Spleen (tissue), 11 donors: ENCODE measurements at regions not wholly inside any gene's neighbourhood (a gene's known extent, or its start where the extent isn't known, plus 50 kb on each side); places are given as distances from the start of the nearest gene placed in this dataset.

Source experiments
- DNase-seq: peaks from one replicate; pipeline ENCODE4 v3.0.0-alpha.2; 2020
- H3K27ac ChIP-seq, 8 donors: fragments of 200-600 bp; sonication (generic) in 7 of 8; 1 replicate in 4 of 8; 2 replicates in 4 of 8; pipeline versions ENCODE4 v1.5.0 to v1.8.0; 2016 to 2021; ENCODE audit warnings: inconsistent platforms in 4 of 8, mild to moderate bottlenecking in 4 of 8, moderate library complexity in 1 of 8
- H3K27me3 ChIP-seq, 7 donors: fragments of 200-600 bp; sonication (generic) in 6 of 7; replicated peaks in 1 of 7; 1 replicate in 4 of 7; 2 replicates in 3 of 7; pipeline versions ENCODE4 v1.5.0 to v1.8.0; 2016 to 2021; ENCODE audit warnings: inconsistent platforms in 3 of 7, mild to moderate bottlenecking in 1 of 7
- H3K36me3 ChIP-seq, 6 donors: fragments of 200-600 bp; sonication (generic) in 5 of 6; 1 replicate in 4 of 6; 2 replicates in 2 of 6; pipeline versions ENCODE4 v1.5.0 to v1.8.0; 2016 to 2021; ENCODE audit warnings: inconsistent platforms in 2 of 6
- H3K4me1 ChIP-seq, 6 donors: fragments of 200-600 bp; sonication (generic) in 5 of 6; 1 replicate in 3 of 6; 2 replicates in 3 of 6; pipeline versions ENCODE4 v1.5.0 to v1.8.0; 2016 to 2021; ENCODE audit warnings: inconsistent platforms in 3 of 6
- H3K4me3 ChIP-seq, 8 donors: fragments of 200-600 bp; sonication (generic) in 7 of 8; 1 replicate in 4 of 8; 2 replicates in 4 of 8; pipeline versions ENCODE4 v1.5.0 to v1.8.0; 2016 to 2021; ENCODE audit warnings: inconsistent platforms in 4 of 8, mild to moderate bottlenecking in 4 of 8, moderate library complexity in 2 of 8
- H3K9me3 ChIP-seq, 8 donors: fragments of 200-600 bp; sonication (generic) in 7 of 8; 1 replicate in 4 of 8; 2 replicates in 4 of 8; pipeline versions ENCODE4 v1.5.0 to v1.8.0; 2016 to 2021; ENCODE audit warnings: inconsistent platforms in 4 of 8
- POLR2A ChIP-seq, 3 donors: fragments of 450-650 bp; IDR thresholded peaks; one replicate each; pipeline ENCODE4 v1.5.1; 2017; ENCODE audit warnings: antibody characterized with exemption in 3 of 3, mild to moderate bottlenecking in 1 of 3
- POLR2AphosphoS5 ChIP-seq, 3 donors: sonication (generic); formaldehyde crosslinking; IDR thresholded peaks; one replicate each; pipeline ENCODE4 v1.5.1; 2017; ENCODE audit warnings: antibody characterized with exemption in 3 of 3
- WGBS, 5 donors: extraction: QIAGEN DNeasy Blood & Tissue Kit in 3 of 5; methylation state at CpG; one replicate each; pipeline versions ENCODE4 v1.1.5 to v1.1.7; 2013 to 2018; 5-methylcytosine and 5-hydroxymethylcytosine counted together
- intact Hi-C: fragments of 100-400 bp; cut with DNase I; formaldehyde crosslinking; loops from one replicate; pipeline ENCODE4 v1.15.0; 2023; ENCODE audit warnings: low total_unique reads
- TF ChIP-seq, protein P1 (sequence below), 11 experiments: fragments of 200-600 bp in 7 of 11; fragments of 450-650 bp in 4 of 11; sonication (generic) in 4 of 11; IDR thresholded peaks in 8 of 11; conservative IDR thresholded peaks in 3 of 11; 1 replicate in 7 of 11; 2 replicates in 4 of 11; pipeline versions ENCODE4 v1.4.0 to v1.8.0; 2016 to 2021; ENCODE audit warnings: antibody characterized with exemption in 11 of 11, inconsistent platforms in 4 of 11, mild to moderate bottlenecking in 1 of 11
- donor health status: healthy with polysubstance abuse.
- donor health status: DM: no; HTN: no; CAD: no; lungs with moderate emphysema.
- donor health status: DM: no; HTN: no; CAD: no.
- donor health status: Bipolar disorder and iron deficiency.
- donor health status: healthy.
- donor health status: DM: no; HTN: no; CAD: no.
- donor health status: DM: yes; HTN: yes; CAD: no.

DNA sequence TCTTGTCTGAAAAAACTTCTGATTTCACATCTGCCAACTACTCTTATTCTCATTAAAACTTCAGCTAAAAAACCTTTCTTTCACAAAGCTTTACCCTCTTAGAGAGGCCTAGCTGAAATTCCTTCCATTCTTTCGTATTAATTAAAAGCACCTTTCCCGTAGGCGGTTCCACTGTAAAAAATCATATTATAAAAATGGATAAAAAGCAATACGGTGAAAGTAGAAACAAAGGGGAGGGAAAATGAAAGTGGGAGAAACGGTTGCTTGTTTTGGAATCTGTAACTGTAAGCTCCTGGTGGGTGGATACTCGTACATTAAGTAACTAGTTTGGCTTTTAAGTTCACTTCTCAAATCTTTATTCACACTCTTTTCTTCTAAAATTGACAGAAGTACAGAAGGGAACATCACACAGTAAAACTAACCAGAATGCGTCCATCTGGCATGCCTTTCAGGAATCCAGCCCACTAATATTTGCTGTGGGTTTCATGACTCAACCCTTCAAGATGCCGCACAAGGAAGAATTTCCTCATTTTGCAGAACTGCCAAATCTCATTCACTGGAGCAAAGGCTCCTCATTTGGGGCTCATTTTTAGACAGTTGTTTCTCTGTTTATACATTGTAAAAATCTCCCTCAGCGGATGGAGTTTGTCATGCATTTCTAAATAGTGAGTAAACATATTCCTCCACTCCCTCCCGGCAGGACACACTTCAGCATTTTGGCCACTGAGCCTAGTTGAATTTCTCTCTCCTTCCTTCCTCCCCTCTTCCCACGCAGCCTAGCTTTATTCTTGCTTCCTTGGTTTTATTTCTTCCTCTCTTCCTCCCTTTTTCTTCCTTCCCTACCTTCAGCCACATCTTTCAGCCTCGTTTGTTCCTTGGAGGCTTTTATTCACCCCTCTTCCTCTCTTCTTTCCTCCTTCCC lies 419.5 kb upstream of the NAALADL2 start:
- H3K4me3 ChIP-seq, result peak overlapping the region; percentile 41 to 77 (median 64)
- intact Hi-C loops, result no loop called here
- WGBS, 5 donors, result 35 to 46% (median 38%) methylated on average over 12 of the region's 12 CpGs
- H3K4me1 ChIP-seq, result peaks cover 0 to 32% (median 19%) of the 10 kb centered on the region in 6 donors
- peak overlapping the region in 7 of 8 donors; percentile 58 to 93 (median 91) for H3K27ac ChIP-seq
- no peaks in the 10 kb centered on the region for H3K9me3 ChIP-seq
- H3K36me3 ChIP-seq, result no peaks in the 10 kb centered on the region
- DNase-seq, result no peak
- TF ChIP-seq POLR2A (IDR thresholded peaks at IDR 0.05) (no peak), POLR2AphosphoS5 (IDR thresholded peaks at IDR 0.05) (no peak)
- TF ChIP-seq, protein P1, sequence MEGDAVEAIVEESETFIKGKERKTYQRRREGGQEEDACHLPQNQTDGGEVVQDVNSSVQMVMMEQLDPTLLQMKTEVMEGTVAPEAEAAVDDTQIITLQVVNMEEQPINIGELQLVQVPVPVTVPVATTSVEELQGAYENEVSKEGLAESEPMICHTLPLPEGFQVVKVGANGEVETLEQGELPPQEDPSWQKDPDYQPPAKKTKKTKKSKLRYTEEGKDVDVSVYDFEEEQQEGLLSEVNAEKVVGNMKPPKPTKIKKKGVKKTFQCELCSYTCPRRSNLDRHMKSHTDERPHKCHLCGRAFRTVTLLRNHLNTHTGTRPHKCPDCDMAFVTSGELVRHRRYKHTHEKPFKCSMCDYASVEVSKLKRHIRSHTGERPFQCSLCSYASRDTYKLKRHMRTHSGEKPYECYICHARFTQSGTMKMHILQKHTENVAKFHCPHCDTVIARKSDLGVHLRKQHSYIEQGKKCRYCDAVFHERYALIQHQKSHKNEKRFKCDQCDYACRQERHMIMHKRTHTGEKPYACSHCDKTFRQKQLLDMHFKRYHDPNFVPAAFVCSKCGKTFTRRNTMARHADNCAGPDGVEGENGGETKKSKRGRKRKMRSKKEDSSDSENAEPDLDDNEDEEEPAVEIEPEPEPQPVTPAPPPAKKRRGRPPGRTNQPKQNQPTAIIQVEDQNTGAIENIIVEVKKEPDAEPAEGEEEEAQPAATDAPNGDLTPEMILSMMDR (IDR thresholded peaks at IDR 0.05 in 8 of 11, conservative IDR thresholded peaks at IDR 0.05 in 3 of 11), result no peak
- H3K27me3 ChIP-seq, result peaks cover 0 to 39% (median 0%) of the 10 kb centered on the region in 7 donors

DNA sequence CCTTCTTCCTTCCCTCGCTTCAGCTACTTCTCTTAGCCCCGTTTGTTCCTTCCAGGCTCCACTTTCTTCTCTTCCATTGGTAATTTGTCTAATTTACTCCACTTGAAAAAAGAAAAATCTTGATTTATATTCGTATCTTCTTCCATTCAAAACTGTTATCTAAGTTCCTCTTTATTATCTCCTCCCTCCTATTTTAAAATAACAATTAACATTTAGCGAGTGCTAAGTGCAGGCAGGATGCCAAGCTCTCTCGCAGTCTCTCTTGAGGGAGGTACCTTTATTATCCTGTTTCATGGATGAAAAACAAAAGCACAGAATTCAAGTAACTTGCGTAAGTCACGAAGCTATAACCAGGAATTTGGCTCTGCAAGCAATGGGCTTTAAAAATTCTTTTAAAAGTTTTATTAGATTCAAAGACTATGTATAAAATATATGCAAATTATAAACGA lies 418.9 kb upstream of the NAALADL2 start:
- 1 to 3% (median 3%) methylated on average over 8 of the region's 8 CpGs for WGBS, 5 donors
- intact Hi-C loops, result no loop called here
- Histone ChIP-seq H3K27me3 (peaks cover 0 to 39% (median 0%) of the 10 kb centered on the region in 7 donors), H3K4me3 (peak overlapping the region; percentile 41 to 77 (median 64)), H3K27ac (peak overlapping the region in 7 of 8 donors; percentile 87 to 93 (median 92)), H3K36me3 (no peaks in the 10 kb centered on the region), H3K9me3 (no peaks in the 10 kb centered on the region), H3K4me1 (peaks cover 0 to 32% (median 19%) of the 10 kb centered on the region in 6 donors)
- DNase-seq, result no peak
- TF ChIP-seq POLR2A (IDR thresholded peaks at IDR 0.05) (no peak), POLR2AphosphoS5 (IDR thresholded peaks at IDR 0.05) (no peak)
- TF ChIP-seq, protein P1 (IDR thresholded peaks at IDR 0.05 in 8 of 11, conservative IDR thresholded peaks at IDR 0.05 in 3 of 11), result no peak

DNA sequence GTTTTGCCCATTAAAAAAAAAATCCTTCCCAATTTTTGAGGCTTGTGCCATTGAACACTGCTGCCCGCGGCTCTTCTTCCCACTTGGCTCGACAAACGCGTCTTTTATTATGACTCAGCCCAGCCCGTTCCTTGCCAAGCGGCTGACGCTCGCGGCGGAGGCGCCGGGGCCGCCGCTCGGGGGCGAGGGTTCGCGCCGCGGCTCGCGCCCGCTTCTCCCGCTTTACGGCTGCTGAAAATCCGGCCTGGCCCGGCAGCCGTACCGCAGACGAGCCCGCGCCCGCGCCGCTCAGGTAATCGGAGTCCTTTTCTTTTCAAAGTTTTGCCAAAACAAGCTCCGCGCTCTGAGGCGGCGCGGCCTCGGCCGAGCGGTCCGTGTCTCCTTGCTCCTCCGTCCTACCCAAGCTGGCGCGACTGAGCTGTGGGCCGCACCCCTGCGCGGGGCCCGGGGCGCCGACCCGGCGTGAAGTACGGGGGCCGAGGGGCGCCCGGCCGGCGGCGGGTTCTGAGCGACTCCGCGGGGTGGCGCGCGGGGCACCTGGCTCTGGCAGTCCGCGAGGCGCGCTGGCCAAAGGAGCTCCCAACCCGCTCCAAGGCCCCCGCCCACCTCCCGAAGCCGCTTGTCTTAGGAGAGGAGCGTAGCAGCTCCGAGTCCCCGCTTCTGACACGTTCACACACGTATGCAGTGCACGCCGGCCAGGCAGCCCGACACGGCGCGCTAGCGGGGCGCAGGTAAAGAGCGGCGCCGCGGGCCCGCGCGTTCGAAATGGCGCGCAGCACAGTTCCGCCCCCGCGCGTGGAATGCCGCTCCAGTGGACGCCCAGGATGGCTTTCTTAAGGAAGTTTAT lies 418.2 kb upstream of the NAALADL2 start:
- Histone ChIP-seq H3K27me3 (peaks cover 0 to 39% (median 0%) of the 10 kb centered on the region in 7 donors), H3K4me1 (peaks cover 0 to 32% (median 19%) of the 10 kb centered on the region in 6 donors), H3K9me3 (no peaks in the 10 kb centered on the region), H3K27ac (peak overlapping the region; percentile 83 to 93 (median 92)), H3K4me3 (peak overlapping the region; percentile 41 to 77 (median 64)), H3K36me3 (no peaks in the 10 kb centered on the region)
- TF ChIP-seq POLR2A (IDR thresholded peaks at IDR 0.05), result no peak
- TF ChIP-seq, protein P1 (IDR thresholded peaks at IDR 0.05 in 8 of 11, conservative IDR thresholded peaks at IDR 0.05 in 3 of 11), result peak in 1 of 11 experiments; percentile 12
- TF ChIP-seq POLR2AphosphoS5 (IDR thresholded peaks at IDR 0.05), result peak; percentile 13 to 63 (median 60)
- WGBS, 5 donors, result 0 to 2% (median 1%) methylated on average over 35 to 107 of the region's 107 CpGs
- DNase-seq, result peak; percentile 86
- intact Hi-C loops, result no loop called here
